Parathyroid adenoma (tissue), 2 donors: ENCODE measurements at regions not wholly inside any gene's neighbourhood (a gene's known extent, or its start where the extent isn't known, plus 50 kb on each side); places are given as distances from the start of the nearest gene placed in this dataset.
"Not testable (repeated sequence)": the region's sequence is repeated elsewhere in the genome, so short reads cannot be mapped to it uniquely, and the experiment has no call there.

Experiments
- H2AFZ ChIP-seq: fragments of 300-600 bp; sonication (generic); one replicate; pipeline ENCODE4 v1.7.0; 2017; ENCODE audit warnings: antibody characterized with exemption, mild to moderate bottlenecking
- H3K27ac ChIP-seq: fragments of 300-600 bp; sonication (generic); one replicate; pipeline ENCODE4 v1.7.0; 2017
- H3K27me3 ChIP-seq: fragments of 300-600 bp; sonication (generic); one replicate; pipeline ENCODE4 v1.7.0; 2017; ENCODE audit warnings: low read length; ENCODE audit not compliant: control insufficient read depth, insufficient read depth
- H3K36me3 ChIP-seq: fragments of 300-600 bp; sonication (generic); one replicate; pipeline ENCODE4 v1.7.0; 2017; ENCODE audit warnings: low read length; ENCODE audit not compliant: control insufficient read depth, insufficient read depth
- H3K4me1 ChIP-seq: fragments of 300-600 bp; sonication (generic); one replicate; pipeline ENCODE4 v1.7.0; 2017; ENCODE audit warnings: control low read depth
- H3K4me2 ChIP-seq: fragments of 300-600 bp; sonication (generic); one replicate; pipeline ENCODE4 v1.7.0; 2017; ENCODE audit warnings: low read length
- H3K4me3 ChIP-seq: fragments of 300-600 bp; sonication (generic); one replicate; pipeline ENCODE4 v1.7.0; 2017; ENCODE audit warnings: low read depth, low read length
- H3K79me2 ChIP-seq: fragments of 300-600 bp; sonication (generic); one replicate; pipeline ENCODE4 v1.7.0; 2017; ENCODE audit warnings: control low read depth
- H3K9ac ChIP-seq: fragments of 300-600 bp; sonication (generic); one replicate; pipeline ENCODE4 v1.7.0; 2017; ENCODE audit warnings: mild to moderate bottlenecking
- H3K9me3 ChIP-seq: fragments of 300-600 bp; sonication (generic); one replicate; pipeline ENCODE4 v1.7.0; 2017; ENCODE audit warnings: low read length; ENCODE audit not compliant: control insufficient read depth
- CTCF ChIP-seq: fragments of 300-600 bp; sonication (generic); IDR thresholded peaks from one replicate; pipeline ENCODE4 v1.7.0; 2017; ENCODE audit warnings: antibody characterized with exemption, mild to moderate bottlenecking
- donor health status: primary hyperparathyroidism.

DNA sequence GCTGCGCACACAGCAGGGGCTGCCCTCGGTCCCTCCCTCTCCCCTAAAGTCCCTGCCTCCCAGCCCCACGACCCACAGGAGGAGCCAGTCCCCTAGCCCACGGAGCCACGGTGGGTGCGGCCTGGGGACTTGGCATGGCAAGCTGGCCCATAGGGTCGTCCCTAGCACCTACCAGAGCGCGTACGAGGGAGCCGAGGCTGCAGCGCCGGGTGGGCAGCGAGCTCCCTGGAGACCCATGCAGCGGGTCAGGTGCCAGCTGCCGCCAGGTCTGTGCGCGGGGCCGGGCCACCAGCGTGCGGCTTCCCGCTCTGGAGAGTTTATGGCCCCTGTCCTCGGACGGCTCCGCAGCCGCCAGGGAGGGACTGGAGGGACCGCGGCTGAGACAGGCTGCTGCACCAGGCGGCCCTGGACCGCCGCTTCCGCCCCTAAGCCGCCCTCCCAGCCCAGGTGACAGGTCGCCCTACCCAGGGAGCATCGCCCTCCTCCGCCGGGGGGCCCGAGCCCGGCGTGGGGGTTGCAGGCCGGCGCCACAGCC, 273.6 kb downstream of the CCDC74A start:
- Histone ChIP-seq H3K27me3 (no peaks in the 10 kb centered on the region), H3K4me1 (no peaks in the 10 kb centered on the region), H3K27ac (no peak overlapping the region), H3K9me3 (no peaks in the 10 kb centered on the region), H3K4me2 (no peak overlapping the region), H3K4me3 (no peak overlapping the region), H2AFZ (peak overlapping the region; percentile 78), H3K79me2 (no peaks in the 10 kb centered on the region), H3K36me3 (no peaks in the 10 kb centered on the region), H3K9ac (no peak overlapping the region)
- TF ChIP-seq CTCF = no peak

- not testable (repeated sequence) for H3K9me3 ChIP-seq, H3K9ac ChIP-seq, H3K4me1 ChIP-seq, H3K27me3 ChIP-seq, H3K27ac ChIP-seq, H3K36me3 ChIP-seq, H3K79me2 ChIP-seq
- TF ChIP-seq CTCF = peak; percentile 85
- peak overlapping the region; percentile 84 for H3K4me2 ChIP-seq
- H3K4me3 ChIP-seq = peak overlapping the region; percentile 57
- H2AFZ ChIP-seq = peak overlapping the region; percentile 78
Observed at GRCh38 chr2:131801745-131802350, 274.2 kb downstream of the CCDC74A start.

DNA sequence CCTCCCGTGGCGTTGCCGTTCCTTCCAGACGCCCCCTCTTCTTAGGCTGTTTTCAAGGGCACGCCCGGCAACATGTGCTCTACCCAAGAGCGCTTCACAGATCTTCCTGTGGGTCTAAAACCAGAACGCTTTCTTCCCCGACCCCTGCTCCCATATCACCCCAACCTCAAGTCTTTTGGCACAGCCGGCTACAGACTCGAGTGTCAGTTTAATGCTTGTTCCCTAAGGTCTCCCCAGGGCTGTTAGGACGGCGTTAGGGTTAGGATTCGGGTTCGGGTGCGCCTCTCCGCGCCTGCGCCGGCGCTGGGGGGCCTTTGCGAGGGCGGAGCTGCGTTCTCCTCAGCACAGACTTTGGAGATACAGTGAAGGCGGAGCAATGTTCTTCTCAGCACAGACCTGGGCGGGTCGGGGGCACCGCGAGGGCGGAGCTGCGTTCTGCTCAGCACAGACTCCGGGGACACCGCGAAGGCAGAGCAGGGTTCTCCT, 274.7 kb downstream of the CCDC74A start:
- Histone ChIP-seq H3K4me3 (peak overlapping the region; percentile 57), H2AFZ (peak overlapping the region; percentile 78), H3K4me2 (peak overlapping the region; percentile 84)
- not testable (repeated sequence) for H3K4me1 ChIP-seq, H3K27ac ChIP-seq, H3K27me3 ChIP-seq, H3K9me3 ChIP-seq, H3K79me2 ChIP-seq, H3K36me3 ChIP-seq, H3K9ac ChIP-seq

DNA sequence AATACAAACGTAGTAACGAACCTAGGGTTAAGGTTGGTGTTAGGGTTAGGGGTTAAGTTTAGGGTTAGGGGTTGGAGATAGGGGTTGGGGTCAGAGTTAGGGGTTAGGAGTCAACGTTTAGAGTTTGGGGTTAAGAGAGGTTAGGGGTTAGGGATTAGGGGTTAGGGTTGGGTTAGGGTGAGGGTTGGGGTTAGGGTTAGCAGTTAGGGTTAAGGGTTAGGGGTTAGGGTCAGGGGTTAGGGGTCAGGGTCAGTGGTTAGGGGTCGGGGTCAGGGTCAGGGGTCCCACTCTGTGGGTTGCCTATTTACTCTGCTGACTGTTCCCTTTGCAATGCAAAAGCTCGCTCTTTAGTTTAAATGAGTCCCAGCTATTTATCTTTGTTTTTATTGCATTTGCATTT, 275.5 kb downstream of the CCDC74A start:
- H3K4me2 ChIP-seq, H3K27me3 ChIP-seq, H3K9ac ChIP-seq, H3K36me3 ChIP-seq, H3K27ac ChIP-seq, H2AFZ ChIP-seq, H3K4me3 ChIP-seq, H3K4me1 ChIP-seq, H3K9me3 ChIP-seq, H3K79me2 ChIP-seq: not testable (repeated sequence)

- H3K27me3 ChIP-seq, H3K4me3 ChIP-seq, H3K36me3 ChIP-seq, H3K79me2 ChIP-seq, H3K9me3 ChIP-seq, H3K9ac ChIP-seq, H3K4me1 ChIP-seq, H3K4me2 ChIP-seq, H2AFZ ChIP-seq, H3K27ac ChIP-seq: not testable (repeated sequence)
Observed at GRCh38 chr2:131812605-131813004, 284.9 kb downstream of the CCDC74A start.

DNA sequence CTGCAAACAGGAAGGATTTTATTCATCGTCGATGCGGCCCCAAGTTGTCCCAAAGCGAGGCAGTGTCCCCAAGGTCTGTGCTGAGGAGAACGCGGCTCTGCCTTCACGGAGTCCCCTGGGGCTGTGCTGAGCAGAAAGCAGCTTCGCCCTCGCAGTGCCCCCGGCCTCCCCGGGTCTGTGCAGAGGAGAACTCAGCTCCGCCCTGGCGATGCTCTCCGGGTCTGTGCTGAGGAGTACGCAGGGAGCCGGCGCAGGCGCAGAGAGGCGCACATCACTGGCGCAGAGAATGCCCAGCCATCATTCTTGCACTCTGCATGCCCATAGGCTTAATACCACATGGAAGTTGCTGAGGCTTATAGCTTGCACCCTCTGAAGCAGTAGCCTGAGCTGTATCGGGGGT, 285.7 kb downstream of the CCDC74A start:
- not testable (repeated sequence) for H3K9ac ChIP-seq, H3K4me3 ChIP-seq, H3K36me3 ChIP-seq, H2AFZ ChIP-seq, H3K79me2 ChIP-seq, H3K9me3 ChIP-seq, H3K4me1 ChIP-seq, H3K4me2 ChIP-seq, H3K27ac ChIP-seq, H3K27me3 ChIP-seq

DNA sequence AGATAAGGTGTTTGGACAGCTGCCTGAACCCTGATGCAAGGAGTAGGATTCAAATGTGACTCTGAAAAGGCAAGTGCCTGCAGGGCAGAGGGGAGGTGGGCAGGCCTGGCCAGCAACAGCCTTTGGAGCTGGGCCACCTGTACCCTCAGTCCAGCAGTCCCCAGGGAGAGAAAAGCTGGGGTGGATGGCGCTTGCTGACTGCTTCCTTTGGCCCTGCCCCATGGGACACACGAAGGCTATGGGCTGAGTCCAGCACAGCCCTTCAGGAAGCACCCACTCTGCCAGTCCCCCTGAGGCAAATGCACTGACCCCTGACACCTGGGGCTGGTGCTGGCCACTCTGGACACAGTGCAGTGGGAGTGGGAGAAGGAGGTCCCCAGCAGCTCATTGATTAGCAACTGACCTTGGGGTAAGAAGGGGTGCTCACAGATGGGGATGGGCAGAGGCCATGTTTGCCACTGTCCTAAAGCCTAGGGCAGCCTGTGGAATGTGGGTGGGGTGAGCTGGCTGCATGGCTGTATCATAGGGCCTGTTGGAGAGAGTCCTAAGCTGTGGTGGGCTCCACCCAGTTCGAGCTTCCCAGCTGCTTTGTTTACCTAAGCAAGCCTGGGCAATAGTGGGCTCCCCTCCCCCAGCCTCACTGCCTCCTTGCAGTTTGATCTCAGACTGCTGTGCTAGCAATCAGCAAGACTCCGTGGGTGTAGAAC, 290.7 kb downstream of the CCDC74A start:
- H3K36me3 ChIP-seq, H2AFZ ChIP-seq, H3K9ac ChIP-seq, H3K4me2 ChIP-seq, H3K4me1 ChIP-seq, H3K27ac ChIP-seq, H3K4me3 ChIP-seq, H3K9me3 ChIP-seq, H3K79me2 ChIP-seq, H3K27me3 ChIP-seq: not testable (repeated sequence)

DNA sequence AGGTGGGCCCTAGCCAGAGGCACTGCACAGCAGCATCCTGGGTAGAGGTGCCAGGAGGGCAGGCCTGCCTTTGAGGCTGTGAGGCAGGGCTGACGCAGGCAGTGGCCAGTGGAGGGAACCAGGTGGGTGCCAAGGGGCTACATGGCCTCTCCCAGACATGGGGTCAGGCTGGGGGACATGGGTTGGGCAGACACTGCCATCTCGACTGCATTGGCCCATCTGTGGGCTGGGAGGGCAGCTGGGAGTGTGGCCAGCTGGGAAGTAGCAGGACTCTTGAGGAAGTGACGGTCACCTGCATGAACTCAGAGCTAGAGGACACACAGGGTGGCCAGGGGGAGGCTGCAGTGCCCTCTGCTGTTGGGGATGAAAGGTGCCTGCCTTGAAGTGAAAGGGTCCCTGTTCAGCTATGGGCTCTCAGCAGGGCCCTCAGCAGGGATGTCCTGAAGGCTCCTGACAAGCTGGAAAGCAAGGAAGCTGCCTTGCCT, 294.6 kb downstream of the CCDC74A start:
- not testable (repeated sequence) for H3K36me3 ChIP-seq, H3K4me2 ChIP-seq, H3K9me3 ChIP-seq, H2AFZ ChIP-seq, H3K4me3 ChIP-seq, H3K9ac ChIP-seq, H3K27ac ChIP-seq, H3K4me1 ChIP-seq, H3K27me3 ChIP-seq, H3K79me2 ChIP-seq

DNA sequence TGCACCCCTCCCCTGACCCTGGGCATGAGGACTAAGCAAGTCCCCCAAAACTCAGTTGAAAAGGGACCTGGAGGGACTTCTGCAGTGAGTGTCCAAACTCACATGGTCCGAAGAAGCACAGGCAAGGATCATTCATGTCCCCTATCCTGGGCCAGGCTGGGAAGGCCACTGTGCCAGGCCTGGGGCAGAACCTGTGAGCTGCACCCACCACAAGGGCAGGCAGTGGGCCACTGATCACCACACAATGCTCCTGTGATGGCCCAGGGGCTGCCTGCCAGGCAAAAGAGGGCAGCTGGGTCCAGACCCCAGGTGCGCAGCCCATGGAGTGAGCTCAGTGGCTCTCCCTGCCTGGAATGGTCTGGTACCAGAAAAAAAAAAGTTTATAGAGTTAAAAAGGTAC, 295.4 kb downstream of the CCDC74A start:
- H3K27me3 ChIP-seq, H3K9me3 ChIP-seq, H3K4me2 ChIP-seq, H3K4me1 ChIP-seq, H3K79me2 ChIP-seq, H3K27ac ChIP-seq, H2AFZ ChIP-seq, H3K4me3 ChIP-seq, H3K36me3 ChIP-seq, H3K9ac ChIP-seq: not testable (repeated sequence)
